AG08396 (cell line): ENCODE measurements at regions not wholly inside any gene's neighbourhood (a gene's known extent, or its start where the extent isn't known, plus 50 kb on each side); places are given as distances from the start of the nearest gene placed in this dataset.
"Not testable (repeated sequence)": the region's sequence is repeated elsewhere in the genome, so short reads cannot be mapped to it uniquely, and the experiment has no call there.

ENCODE experiments used
- DNase-seq: peaks from one replicate; pipeline ENCODE4 v3.0.0; 2012; ENCODE audit warnings: low spot score, mixed read lengths

- no peak for DNase-seq
Observed at GRCh38 chr2:195164930-195165329, 492.1 kb upstream of the SLC39A10 start.

DNA sequence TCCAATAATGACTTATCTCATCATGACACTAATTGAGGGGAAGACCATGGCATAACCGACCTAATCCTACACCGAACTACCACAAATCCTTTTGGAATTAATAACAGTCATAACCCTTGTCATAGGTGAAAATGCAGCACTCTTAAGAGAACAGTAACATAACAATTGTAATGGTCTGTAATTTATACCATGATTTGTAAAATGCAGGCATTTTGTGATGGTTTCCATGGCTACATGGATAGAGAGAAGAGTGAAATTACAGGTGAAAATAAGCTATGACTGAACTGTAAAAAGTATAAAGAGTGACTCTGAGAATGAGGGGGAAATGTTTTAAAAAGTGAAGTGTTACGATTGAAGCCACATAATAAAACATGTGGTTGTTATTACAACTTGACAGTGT is 494.1 kb upstream of the SLC39A10 start:
- DNase-seq, result no peak

GRCh38 chr2:195162194-195162593 is 494.8 kb upstream of the SLC39A10 start:
- DNase-seq, result no peak

- DNase-seq, result no peak
Observed at GRCh38 chr2:195160963-195161362, 496.1 kb upstream of the SLC39A10 start.

GRCh38 chr2:195151711-195152110 is 505.3 kb upstream of the SLC39A10 start:
- DNase-seq, result no peak

- DNase-seq, result no peak
Observed at GRCh38 chr2:195150819-195151218, 506.2 kb upstream of the SLC39A10 start.

DNA sequence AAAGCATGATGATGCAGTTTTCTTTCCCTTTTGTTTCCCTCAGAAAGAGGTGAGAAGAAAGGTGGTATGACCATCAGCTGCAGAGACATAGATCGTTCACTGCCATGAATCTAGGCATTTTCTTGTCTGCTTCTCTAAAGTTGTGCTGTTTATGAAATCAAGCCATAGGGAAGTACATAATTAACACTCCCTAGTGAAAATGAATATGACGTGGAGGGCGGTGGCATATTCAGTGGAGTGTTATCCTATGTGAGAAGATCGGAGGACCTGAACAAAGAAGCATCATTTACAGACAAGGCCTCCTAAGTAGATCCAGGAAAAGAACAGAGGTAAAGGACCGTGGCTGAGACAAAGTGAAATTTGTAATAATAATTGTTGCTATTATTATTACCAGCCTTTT is 509.0 kb upstream of the SLC39A10 start:
- no peak for DNase-seq

- DNase-seq, result no peak
Observed at GRCh38 chr2:195146761-195147541, 510.1 kb upstream of the SLC39A10 start.

DNA sequence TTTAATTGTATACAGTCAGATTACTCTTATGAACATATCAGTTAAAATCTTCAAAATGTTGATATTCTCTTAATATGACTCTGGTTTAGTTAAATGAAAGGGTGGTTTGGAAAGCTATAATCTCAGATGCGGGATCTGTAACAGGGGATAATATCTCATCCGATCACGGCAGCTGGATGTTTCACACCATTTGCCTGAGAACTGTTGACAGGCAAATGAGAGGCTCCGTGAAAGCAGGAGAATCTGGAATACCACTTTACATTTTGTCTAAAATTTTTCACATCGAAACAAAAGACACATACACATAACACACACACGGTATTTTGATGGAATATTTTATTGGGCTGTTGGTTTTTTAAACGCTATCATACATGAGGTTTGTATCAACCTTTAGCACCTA is 518.6 kb upstream of the SLC39A10 start:
- no peak for DNase-seq

DNA sequence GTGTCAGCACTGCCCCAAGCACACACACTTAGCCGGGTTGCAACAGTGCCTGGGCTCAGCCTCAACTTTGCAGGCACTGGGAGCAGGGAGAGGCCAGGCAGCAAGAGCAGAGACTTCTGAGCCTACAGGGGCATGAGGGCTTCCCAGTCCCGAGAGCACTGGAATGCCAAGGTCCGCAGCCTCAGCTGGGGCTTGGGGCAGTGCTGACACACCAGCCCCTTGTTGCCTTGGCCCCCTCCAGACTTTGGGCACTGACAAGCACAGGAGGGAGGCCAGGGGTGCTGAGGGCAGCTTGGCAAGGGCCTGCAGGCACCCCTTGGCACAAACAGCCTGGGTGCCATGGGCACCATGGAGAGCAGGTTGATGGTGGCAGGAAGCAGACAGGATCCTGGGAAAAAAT is 531.1 kb upstream of the SLC39A10 start:
- DNase-seq, result not testable (repeated sequence)

GRCh38 chr2:195124391-195125079 is 532.5 kb upstream of the SLC39A10 start:
- no peak for DNase-seq

DNA sequence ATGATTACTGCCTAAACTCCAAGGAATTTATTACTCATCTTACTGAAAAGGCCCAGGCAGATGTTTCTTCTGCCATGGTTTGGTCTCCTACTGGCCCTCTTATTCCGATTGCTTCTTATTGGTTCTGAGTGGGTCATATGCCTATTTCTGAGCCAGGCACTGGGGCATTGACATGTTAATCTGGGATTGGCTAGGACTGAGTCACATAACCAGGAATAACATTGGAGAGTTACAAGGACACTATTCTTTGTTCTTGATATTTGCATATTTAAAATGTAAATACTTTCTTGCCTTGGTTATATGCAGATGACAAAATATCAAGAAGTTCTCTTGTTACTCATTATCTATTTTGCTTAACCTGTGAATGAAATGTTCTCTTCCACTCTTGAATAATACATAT is 534.4 kb upstream of the SLC39A10 start:
- no peak for DNase-seq

- DNase-seq, result no peak
Observed at GRCh38 chr2:195121341-195121740, 535.7 kb upstream of the SLC39A10 start.

- DNase-seq, result no peak
Observed at GRCh38 chr2:195119231-195119630, 537.8 kb upstream of the SLC39A10 start.

DNA sequence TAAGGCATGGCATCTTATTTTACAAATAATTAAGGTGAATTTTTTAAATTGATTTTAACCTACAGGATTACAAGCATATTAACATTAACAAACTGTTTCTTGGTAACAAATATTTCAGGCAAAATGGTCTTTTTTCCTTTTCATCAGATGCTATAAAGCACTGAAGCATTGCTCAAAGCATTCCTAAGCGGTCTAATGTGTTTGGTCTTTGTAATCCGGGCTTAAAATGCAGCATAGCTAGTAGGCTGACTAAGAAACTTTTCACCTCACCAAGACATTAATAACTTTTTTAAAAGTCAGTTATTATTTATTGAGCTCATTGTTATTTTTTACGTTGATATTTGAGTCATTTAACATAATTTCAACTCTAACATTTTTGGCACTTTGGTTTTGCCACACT is 538.8 kb upstream of the SLC39A10 start:
- DNase-seq, result no peak

DNA sequence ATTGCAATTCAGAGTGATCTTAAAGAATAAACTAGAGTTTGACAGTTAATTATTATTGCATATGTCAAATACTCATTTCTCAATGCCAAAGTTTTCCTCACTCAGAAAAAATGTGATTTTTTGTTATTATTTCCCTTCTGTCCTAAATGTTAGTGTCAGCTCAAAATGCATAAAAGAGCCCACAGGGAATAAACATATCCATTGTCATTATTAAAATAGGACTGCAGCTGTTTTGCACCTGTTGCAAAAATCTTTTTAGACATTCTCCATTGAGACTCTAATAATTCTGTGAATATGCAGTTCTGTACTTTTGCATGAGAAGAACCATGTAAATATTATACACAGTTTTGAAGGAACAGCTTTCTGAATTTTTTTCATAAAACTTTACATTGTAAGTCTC is 540.0 kb upstream of the SLC39A10 start:
- no peak for DNase-seq

DNA sequence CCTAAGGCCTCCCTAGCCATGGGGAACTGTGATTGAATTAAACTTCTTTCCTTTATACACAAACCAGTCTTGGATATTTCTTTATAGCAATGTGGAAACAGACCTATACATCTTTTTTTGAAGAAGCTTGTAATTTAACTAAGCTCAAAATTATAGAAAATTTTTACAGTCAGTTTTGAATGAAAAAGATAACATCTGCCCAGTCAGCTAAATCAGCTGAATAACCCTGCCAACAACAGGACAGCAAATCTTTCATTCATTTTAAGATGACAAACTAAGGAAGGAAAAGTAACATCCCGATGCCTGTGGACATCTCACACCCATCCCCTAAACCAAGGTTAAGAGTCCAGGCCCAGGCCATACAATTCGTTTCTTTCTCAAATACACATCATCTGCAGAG is 541.3 kb upstream of the SLC39A10 start:
- DNase-seq, result no peak

DNA sequence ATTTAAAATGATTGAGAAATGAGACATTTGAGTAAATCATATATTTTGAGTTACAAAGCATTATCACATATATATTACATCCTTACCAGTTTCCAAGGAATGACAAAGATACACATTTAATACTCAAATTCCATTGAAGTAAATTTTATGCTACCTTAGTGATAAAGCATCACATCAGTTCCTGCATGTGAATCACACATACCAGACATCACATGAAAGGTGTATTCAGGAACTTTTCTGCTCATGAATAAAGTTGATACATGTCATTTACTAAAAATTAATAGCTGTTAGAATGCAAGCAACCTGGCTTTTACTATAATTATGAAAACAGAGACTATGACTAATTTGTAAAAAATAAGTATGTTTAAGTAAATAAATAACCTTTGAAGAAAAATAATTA is 548.8 kb upstream of the SLC39A10 start:
- DNase-seq, result no peak

DNA sequence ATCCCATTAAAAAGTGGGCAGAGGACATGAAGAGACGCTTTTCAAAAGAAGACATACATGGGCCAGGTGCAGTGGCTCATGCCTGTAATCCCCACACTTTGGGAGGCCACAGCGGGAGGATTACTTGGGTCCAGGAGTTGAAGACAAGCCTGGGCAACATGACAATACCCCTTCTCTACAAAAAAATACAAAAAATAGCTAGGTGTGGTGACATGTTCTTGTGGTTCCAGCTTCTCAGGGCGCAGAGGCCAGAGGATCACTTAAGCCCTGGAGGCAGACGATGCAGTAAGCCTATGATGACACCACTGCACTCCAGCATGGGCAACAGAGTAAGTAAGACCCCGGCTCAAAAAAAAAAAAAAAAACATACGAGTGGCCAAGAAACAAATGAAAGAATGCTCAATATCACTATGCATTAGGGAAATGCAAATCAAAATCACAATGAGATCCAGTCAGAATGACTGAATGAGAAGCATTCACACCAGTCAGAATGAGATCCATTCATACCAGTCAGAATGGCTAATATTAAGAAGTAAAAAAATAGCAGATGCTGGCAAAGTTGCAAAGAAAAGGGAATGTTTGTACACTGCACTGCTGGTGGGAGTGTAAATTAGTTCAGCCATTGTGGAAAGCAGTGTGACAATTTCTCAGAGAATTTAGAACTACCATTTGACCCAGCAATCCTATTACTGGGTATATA is 550.2 kb upstream of the SLC39A10 start:
- DNase-seq, result no peak

GRCh38 chr2:195105581-195105980 is 551.4 kb upstream of the SLC39A10 start:
- DNase-seq, result no peak

DNA sequence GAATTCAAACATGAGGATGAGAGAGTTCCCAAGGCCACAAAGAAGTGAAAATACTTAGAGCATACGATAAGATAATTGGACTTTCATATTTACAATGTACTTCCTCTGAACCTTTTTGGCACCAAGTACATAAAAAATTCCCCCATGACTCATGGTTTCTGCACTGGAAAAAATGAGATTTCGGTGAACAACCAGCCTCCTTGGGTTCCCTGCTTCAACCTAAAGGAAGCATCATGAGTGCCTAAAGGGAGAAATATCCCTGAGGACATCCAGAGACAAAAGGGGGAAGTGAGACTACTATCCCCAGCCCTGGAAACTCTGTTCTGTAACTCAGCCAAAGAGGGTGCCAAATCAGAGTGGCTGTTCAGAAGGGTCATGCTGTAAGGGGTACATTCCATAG is 562.7 kb upstream of the SLC39A10 start:
- peak; percentile 2 for DNase-seq

DNA sequence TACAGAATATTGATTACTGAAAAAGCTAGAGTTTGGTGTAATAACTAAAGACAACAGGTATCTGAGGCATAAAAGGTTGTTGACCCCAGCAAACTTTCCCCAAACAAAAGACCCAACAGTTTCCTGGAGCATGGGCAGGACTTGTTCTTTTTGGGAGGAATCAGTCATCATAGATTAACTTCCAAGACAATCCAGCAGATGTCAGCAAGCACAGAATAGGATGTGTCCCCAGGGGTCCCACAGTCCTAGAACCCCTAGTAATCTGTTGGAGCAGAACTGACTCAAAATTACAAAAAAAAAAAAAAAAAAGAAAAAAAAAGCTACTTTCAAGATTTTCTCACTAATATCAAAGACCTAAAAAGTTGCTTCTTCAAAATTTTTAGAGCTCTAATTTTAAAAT is 564.7 kb upstream of the SLC39A10 start:
- no peak for DNase-seq

DNA sequence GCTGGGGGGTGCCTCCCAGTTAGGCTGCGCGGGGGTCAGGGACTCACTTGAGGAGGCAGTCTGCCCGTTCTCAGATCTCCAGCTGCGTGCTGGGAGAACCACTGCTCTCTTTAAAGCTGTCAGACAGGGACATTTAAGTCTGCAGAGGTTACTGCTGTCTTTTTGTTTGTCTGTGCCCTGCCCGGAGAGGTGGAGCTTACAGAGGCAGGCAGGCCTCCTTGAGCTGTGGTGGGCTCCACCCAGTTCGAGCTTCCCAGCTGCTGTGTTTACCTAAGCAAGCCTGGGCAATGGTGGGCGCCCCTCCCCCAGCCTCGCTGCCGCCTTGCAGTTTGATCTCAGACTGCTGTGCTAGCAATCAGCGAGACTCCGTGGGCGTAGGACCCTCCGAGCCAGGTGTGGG is 584.2 kb upstream of the SLC39A10 start:
- not testable (repeated sequence) for DNase-seq
